Body of pancreas (tissue), 4 donors: ENCODE measurements at regions not wholly inside any gene's neighbourhood (a gene's known extent, or its start where the extent isn't known, plus 50 kb on each side); places are given as distances from the start of the nearest gene placed in this dataset.

Experiments
- ATAC-seq: fragments of 150-250 bp; one replicate; pipeline ENCODE4 v1.9.1; 2016
- DNase-seq, 4 donors: peaks; one replicate each; pipeline ENCODE4 v3.0.0-alpha.2; 2019
- H3K27ac ChIP-seq, 4 donors: fragments of 200-600 bp; sonication (generic); 1 replicate in 3 of 4; 2 replicates in 1 of 4; pipeline versions ENCODE4 v1.5.1 to v1.6.1; 2016 to 2019; ENCODE audit warnings: mild to moderate bottlenecking in 1 of 4, mixed read lengths in 1 of 4, moderate library complexity in 1 of 4
- H3K27me3 ChIP-seq, 2 donors: fragments of 200-600 bp; sonication (generic); one replicate each; pipeline ENCODE4 v1.6.0; 2016; ENCODE audit warnings: mild to moderate bottlenecking in 1 of 2
- H3K36me3 ChIP-seq, 2 donors: fragments of 200-600 bp; sonication (generic); replicated peaks in 1 of 2; 2 replicates each; pipeline ENCODE4 v1.5.1; 2016; ENCODE audit warnings: low read depth in 2 of 2; ENCODE audit not compliant: insufficient read depth in 1 of 2
- H3K4me1 ChIP-seq: fragments of 200-600 bp; sonication (generic); one replicate; pipeline ENCODE4 v1.6.0; 2016
- H3K4me3 ChIP-seq, 2 donors: fragments of 200-600 bp; sonication (generic); 1 replicate in 1 of 2; 2 replicates in 1 of 2; pipeline ENCODE4 v1.5.1; 2016 to 2019
- H3K9me3 ChIP-seq, 3 donors: fragments of 200-600 bp; sonication (generic); 1 replicate in 2 of 3; 2 replicates in 1 of 3; pipeline ENCODE4 v1.5.1; 2016
- POLR2A ChIP-seq, 3 donors: fragments of 450-650 bp; IDR thresholded peaks; one replicate each; pipeline ENCODE4 v1.6.1; 2016; ENCODE audit warnings: antibody characterized with exemption in 3 of 3, mild to moderate bottlenecking in 2 of 3
- WGBS, 2 donors: methylation state at CpG; one replicate each; pipeline ENCODE4 v1.1.5; 2017; 5-methylcytosine and 5-hydroxymethylcytosine counted together
- intact Hi-C: fragments of 100-400 bp; cut with DNase I; formaldehyde crosslinking; loops from one replicate; pipeline ENCODE4 v1.15.1; 2023
- TF ChIP-seq, protein P1 (sequence below), 7 experiments: fragments of 450-650 bp in 4 of 7; fragments of 200-600 bp in 3 of 7; sonication (generic) in 3 of 7; IDR thresholded peaks; one replicate each; pipeline ENCODE4 v1.5.1; 2016 to 2019; ENCODE audit warnings: antibody characterized with exemption in 7 of 7

DNA sequence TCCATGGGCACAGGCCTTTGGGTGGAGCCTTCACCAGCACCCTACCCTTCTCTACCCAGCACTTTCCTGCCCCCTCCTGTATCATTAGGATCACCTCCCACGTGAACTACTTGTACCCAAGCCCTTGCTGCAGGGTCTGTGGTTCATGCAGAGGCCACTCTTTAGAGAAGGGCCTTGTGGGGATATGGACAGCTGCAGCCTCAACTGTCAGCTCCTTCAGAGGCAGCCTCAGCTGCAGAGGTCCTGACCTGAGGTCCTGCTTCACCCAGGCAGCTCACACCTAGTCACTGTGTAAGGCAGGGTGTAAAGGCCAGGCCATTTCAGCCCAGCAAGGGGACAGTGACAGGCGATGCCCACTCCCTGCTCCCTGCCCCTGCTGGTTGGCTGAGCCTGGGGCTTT is 448.6 kb upstream of the PROK2 start:
- no peak for DNase-seq
- H3K27ac ChIP-seq, result no peak overlapping the region
- no peaks in the 10 kb centered on the region for H3K36me3 ChIP-seq
- ATAC-seq, result no peak
- 83 to 100% methylated on average over 2 of the region's 2 CpGs for WGBS, 2 donors
- TF ChIP-seq POLR2A (IDR thresholded peaks at IDR 0.05), result no peak
- TF ChIP-seq, protein P1, sequence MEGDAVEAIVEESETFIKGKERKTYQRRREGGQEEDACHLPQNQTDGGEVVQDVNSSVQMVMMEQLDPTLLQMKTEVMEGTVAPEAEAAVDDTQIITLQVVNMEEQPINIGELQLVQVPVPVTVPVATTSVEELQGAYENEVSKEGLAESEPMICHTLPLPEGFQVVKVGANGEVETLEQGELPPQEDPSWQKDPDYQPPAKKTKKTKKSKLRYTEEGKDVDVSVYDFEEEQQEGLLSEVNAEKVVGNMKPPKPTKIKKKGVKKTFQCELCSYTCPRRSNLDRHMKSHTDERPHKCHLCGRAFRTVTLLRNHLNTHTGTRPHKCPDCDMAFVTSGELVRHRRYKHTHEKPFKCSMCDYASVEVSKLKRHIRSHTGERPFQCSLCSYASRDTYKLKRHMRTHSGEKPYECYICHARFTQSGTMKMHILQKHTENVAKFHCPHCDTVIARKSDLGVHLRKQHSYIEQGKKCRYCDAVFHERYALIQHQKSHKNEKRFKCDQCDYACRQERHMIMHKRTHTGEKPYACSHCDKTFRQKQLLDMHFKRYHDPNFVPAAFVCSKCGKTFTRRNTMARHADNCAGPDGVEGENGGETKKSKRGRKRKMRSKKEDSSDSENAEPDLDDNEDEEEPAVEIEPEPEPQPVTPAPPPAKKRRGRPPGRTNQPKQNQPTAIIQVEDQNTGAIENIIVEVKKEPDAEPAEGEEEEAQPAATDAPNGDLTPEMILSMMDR (IDR thresholded peaks at IDR 0.05), result no peak
- no peak overlapping the region for H3K4me3 ChIP-seq
- H3K9me3 ChIP-seq, result no peaks in the 10 kb centered on the region
- H3K4me1 ChIP-seq, result peaks cover 10% of the 10 kb centered on the region
- intact Hi-C loops, result no loop called here
- H3K27me3 ChIP-seq, result no peaks in the 10 kb centered on the region

GRCh38 chr3:72232777-72233176 is 447.8 kb upstream of the PROK2 start:
- TF ChIP-seq, protein P1 (IDR thresholded peaks at IDR 0.05), result no peak
- TF ChIP-seq POLR2A (IDR thresholded peaks at IDR 0.05), result no peak
- WGBS, 2 donors, result 64 to 84% methylated on average over 5 to 6 of the region's 6 CpGs

DNA sequence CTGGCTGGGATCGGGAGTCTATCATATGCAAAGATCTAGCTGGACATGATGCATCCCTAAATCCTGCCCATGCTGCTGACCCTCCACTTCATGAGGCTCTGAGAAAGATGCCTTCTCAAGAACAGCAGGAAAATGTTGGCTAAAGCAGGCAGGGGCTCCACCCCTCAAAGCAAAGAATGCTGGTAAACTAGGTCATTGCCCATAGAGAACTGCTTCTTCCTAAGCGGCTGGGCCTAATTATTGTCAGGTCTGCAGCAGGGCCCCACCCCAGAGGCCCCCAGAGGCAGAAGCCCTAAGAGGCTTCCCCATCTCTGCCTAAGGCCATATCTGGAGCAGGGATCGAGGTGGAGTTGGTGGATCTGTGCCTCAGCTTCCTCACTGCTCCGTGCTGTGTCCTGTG is 447.4 kb upstream of the PROK2 start:
- no peak overlapping the region for H3K4me3 ChIP-seq
- H3K9me3 ChIP-seq, result no peaks in the 10 kb centered on the region
- peaks cover 10% of the 10 kb centered on the region for H3K4me1 ChIP-seq
- 59 to 97% methylated on average over 3 to 4 of the region's 4 CpGs for WGBS, 2 donors
- intact Hi-C loops, result no loop called here
- DNase-seq (no peak), ATAC-seq (no peak)
- TF ChIP-seq, protein P1 (IDR thresholded peaks at IDR 0.05), result no peak
- TF ChIP-seq POLR2A (IDR thresholded peaks at IDR 0.05), result no peak
- no peaks in the 10 kb centered on the region for H3K27me3 ChIP-seq
- H3K27ac ChIP-seq, result no peak overlapping the region
- no peaks in the 10 kb centered on the region for H3K36me3 ChIP-seq

More at GRCh38 chr3:72232777-72233176, 447.8 kb upstream of the PROK2 start:
- Histone ChIP-seq H3K4me3 (no peak overlapping the region), H3K9me3 (no peaks in the 10 kb centered on the region), H3K27me3 (no peaks in the 10 kb centered on the region), H3K27ac (no peak overlapping the region), H3K36me3 (no peaks in the 10 kb centered on the region), H3K4me1 (peaks cover 10% of the 10 kb centered on the region)
- no peak for ATAC-seq
- no peak for DNase-seq
- intact Hi-C loops, result no loop called here

GRCh38 chr3:72231439-72232196 is 446.7 kb upstream of the PROK2 start:
- Histone ChIP-seq H3K9me3 (no peaks in the 10 kb centered on the region), H3K4me3 (no peak overlapping the region), H3K36me3 (no peaks in the 10 kb centered on the region), H3K27ac (no peak overlapping the region), H3K4me1 (peaks cover 10% of the 10 kb centered on the region), H3K27me3 (no peaks in the 10 kb centered on the region)
- DNase-seq (no peak), ATAC-seq (no peak)
- TF ChIP-seq, protein P1 (IDR thresholded peaks at IDR 0.05), result no peak
- TF ChIP-seq POLR2A (IDR thresholded peaks at IDR 0.05), result no peak
- WGBS, 2 donors, result 75 to 83% methylated on average over 10 of the region's 10 CpGs
- intact Hi-C loops, result no loop called here
